ENCODE measurements at regions not wholly inside any gene's neighbourhood (a gene's known extent, or its start where the extent isn't known, plus 50 kb on each side); places are given as distances from the start of the nearest gene placed in this dataset.
"Not testable (repeated sequence)": the region's sequence is repeated elsewhere in the genome, so short reads cannot be mapped to it uniquely, and the experiment has no call there.

DNA sequence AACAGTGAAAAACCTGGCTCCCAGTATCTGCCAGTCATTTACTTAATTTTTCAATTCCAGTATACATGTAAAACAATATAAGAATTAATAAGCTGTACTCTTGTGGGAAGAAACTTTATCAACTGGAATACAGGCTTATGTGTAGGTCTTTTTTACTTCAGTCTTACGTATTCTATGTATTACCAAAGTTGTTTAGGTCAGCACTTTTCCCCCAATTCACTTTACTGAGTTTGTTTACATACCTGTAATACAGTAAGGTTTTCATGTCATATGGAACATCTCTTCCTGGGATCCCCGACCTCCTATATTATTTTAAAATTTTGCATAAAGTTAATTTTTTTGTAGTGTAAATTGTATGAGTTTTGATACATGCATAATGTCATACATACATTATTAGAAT lies 181.8 kb upstream of the OLFM3 start:
- no peak for FAIRE-seq
- DNase-seq (ENCODE audit: low spot score): no peak

DNA sequence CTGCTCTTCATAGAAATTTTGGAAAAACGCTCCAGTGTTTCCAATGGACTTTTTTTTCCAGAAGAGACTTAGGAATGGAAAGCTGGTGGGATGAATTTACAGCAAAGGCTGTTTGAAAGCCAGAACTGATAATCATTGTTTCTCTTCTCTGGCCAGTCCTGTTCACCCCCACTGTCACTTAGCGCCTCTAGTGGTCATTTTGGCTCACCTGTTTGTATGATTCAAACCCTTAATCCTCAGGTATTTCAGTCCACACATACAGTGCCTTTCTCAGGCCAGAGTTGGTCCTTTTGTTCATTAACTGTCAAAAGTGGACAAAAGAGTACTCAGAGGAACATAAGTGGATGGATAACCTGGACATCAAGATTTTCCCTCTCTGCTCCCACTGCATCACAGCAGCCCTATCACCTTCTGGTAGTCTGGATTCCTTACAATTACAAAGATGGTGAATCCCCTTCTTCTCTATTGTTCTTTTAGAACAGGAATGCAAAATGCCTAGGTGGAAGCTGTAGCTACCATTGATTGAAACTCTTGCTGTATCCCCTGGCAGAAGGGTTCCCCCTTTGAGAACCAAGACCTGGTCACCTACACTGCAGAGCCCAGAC lies 177.6 kb upstream of the OLFM3 start:
- FAIRE-seq: no peak
- DNase-seq (ENCODE audit: low spot score): no peak

DNA sequence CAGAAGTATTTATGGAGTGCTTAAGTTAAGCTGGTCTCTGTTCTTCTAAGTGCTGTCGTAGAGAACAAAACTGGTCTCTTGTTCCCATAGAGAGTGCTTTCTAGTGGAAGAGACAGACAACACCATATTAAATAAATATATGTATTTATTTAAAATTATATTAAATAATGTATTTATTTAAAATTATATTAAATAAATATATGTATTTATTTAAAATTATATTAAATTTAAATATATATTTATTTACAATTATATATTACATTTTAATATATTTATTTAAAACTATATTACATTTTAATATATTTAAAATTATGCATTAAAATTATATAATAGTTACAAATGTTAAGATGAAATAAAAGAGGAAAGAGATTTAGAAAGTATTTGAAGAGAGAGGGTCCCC lies 175.5 kb upstream of the OLFM3 start:
- peak; percentile 95 for FAIRE-seq
- DNase-seq (ENCODE audit: low spot score): no peak

DNA sequence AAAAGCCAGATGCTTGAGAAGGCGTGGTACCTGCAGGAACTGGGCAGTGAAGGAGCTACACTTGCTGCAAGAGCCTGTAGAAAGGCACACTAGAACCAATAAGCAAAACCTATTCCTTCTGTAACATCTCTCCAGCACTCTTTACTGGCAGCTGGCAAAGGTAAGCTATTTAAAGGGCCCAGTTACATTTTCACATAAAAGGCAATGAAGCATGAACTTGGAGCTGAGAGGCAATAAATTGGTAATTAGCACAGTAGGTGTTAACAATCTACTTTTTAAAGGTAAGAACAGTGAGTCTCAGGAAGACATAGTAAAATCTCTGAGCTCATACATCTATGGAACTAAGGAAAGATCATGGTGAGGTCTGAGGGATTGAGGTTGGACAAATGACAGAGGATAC lies 167.1 kb upstream of the OLFM3 start:
- DNase-seq (ENCODE audit: low spot score): no peak
- no peak for FAIRE-seq

DNA sequence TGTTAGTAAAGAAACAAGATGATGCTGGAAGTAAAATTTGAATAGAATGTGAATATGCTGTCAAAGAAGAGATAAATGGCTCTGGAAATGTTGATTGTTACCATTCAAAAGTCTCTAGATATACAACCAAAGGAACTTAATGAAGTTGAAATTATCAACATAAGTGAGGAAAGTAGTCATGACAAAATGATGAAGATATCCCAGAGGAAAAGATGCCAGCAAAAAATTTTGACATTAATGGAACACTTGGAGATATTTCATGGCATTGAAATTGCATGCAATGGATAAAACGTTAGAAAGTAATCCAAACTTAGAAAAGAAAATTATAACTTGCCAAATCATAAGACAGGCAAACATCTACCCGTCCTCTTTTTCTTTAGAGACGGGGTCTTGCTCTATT lies 154.5 kb upstream of the OLFM3 start:
- DNase-seq (ENCODE audit: low spot score) (no peak), FAIRE-seq (no peak)

DNA sequence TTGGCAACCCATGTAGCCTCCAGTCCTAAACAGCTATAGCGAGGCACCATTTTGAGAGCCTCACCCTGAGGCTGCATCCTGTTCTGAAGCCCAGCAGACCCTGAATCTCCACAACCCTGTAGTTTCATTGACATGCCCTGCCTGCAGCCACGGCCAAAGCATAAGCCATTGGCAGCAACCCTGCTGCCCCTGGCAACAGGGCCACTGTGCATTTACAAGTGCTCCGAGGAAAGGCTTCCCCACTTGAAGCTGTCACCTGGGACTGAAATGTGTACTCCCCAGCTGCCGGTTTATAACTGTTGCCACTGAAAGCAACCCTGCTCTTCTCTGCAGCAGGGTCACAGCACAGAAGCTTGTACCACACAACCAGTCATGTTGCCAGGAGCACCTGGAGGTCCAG lies 124.2 kb upstream of the OLFM3 start:
- FAIRE-seq: no peak
- no peak for DNase-seq (ENCODE audit: low spot score)

DNA sequence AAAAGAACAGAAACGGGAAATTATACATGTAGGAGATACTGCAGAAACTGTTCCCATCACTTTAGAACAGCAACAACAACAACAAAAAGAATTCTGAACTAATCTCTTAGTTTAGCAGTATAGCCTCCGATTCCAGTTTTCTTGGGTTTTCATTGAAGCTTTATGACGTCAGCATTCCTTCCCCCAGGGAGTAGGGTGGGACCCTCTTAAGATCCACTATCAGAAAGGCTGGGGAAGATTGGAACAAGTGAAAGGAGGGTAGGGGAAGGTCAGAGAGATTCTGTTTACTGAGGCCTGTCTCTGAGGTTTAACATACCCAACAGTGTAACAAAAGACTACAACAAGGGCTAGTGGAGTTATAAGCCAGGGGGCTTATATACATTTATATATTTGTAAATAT lies 121.4 kb upstream of the OLFM3 start:
- FAIRE-seq (no peak), DNase-seq (ENCODE audit: low spot score) (no peak)

DNA sequence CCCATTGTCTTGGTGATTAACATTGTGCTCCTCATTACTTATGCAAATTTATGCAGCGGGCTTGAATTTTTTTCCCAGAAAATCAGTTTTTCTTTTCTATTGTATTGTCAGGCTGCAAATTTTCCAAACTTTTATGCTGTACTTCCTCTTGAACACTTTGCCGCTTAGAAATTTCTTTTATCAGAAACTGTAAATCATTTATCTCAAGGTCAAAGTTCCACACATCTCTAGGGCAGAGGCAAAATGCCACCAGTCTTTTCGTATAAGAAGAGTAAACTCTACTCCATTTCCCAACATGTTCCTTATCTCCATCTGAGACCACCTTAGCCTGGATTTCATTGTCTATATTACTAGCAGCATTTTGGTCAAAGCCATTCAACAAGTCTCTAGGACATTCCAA lies 113.9 kb upstream of the OLFM3 start:
- DNase-seq (ENCODE audit: low spot score) (no peak), FAIRE-seq (no peak)

DNA sequence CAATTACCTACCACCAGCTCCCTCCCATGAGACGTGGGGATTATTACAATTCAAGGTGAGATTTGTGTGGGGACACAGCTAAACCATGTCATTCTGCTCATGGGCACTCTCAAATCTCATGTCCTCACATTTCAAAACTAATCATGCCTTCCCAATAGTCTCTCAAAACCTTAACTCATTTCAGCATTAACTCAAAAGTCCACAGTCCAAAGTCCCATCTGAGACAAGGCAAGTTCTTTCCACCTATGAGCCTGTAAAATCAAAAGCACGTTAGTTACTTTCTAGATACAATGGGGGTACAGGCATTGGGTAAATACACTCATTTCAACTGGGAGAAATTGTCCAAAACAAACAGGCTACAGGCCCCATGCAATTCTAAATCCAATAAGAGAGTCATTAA lies 112.8 kb upstream of the OLFM3 start:
- DNase-seq (ENCODE audit: low spot score); FAIRE-seq: not testable (repeated sequence)

DNA sequence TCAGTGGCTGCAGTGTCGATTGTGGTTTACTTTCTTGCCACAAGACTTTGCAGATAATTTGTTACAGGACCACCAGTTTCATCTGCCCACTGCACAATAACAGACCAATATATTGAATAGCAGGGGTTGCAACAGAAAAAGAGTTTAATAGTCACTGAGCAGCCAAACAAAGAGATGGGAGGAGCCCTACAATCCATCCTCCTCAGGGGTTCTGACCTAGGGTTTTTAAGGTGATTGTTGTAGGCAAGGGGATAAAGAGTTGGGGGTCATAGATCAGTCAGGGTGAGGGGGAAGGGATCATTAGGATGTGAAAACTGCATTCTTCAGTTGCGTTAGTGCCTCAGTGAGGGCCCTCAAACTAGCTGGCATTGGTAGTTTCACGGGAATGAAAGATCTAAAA lies 110.7 kb upstream of the OLFM3 start:
- DNase-seq (ENCODE audit: low spot score): no peak
- FAIRE-seq: no peak

DNA sequence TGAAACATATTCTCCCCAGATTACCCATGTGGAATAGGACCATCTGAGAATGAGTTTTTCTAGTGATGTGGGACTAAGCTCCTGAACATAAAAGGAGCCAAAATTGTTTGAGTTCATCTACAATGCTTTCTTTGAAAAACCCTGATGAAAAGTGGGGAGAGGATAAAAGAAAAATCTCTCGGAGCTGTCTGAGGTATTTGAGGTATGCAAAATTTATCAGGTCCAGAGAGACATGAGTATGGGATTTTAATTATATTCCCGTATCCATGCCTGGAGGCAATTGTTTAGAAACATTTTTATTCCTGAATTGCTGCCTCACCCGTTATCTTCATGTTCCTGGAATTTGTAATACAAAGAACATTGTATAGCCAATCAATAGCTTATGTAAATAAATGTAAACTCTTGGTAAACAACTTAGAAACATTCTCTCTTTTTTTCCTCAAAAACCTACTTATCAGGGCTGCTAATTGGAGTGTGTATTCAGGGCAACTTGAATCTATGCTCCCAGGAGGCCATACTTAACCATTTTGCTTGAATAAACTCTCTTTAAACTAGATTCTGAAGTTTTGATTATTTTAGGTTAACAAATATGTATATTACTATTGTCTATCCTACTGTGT lies 109.3 kb upstream of the OLFM3 start:
- DNase-seq (ENCODE audit: low spot score) (no peak), FAIRE-seq (no peak)

DNA sequence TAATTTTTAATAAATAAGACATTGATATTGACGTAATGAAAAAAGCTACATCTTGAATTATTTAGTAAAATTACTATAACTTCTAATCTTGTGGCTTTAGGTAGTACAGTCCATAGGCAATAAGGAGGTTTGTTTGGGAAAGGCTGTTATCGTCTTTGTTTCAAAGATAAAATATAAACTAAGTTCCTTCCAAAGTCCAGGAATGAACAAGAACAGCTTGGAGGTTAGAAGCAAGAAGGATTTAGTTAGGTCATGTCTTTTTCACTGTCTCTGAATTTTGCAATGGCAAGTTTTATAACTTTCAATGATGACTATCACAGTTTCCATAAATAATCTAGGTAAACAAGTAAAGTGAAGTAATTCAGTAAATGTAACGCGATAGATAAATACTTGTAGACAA lies 106.9 kb upstream of the OLFM3 start:
- no peak for DNase-seq (ENCODE audit: low spot score)
- FAIRE-seq: no peak

DNA sequence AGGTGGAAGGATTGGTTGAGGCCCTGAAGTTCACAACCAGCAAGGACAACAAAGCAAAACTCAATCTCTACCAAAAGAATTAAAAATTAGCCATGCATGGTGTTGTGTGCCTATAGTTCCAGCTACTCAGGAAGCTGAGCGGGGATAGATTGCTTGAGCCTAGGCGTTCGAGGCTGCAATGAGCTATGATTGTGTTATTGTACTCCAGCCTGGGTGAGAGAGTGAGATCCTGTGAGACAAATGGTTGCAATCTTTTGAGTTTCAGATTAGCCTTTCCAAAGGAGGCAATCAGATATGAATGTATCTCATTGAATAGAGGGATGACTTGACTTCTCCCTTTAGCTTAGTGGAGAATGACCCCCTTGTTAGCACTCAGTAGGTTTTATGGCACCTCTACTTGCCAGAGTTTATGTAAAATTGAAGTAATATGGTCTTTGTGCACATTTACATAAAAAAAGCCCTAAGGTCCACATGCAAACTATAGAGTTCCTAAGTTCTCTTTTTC lies 105.6 kb upstream of the OLFM3 start:
- no peak for FAIRE-seq

DNA sequence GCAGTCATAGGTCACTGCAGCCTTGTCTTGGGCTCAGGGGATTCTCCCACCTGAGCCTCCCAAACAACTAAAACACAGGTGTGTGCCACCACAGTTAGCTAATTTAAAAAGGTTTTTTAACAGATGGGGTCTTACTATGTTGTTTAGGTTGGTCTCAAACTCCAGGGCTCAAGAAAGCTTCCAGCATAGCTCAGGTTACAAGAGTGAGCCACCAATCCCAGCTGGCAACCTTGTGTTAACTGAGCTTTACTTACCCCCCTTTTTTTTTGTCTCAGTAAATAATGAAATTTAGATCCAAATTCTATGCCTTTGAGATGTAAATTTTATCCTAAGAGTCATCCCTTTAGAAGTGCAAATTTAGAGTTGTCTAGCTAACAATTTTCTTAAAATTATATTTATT lies 103.9 kb upstream of the OLFM3 start:
- no peak for DNase-seq (ENCODE audit: low spot score)
- FAIRE-seq: no peak

More for the DNA sequence above, 105.6 kb upstream of the OLFM3 start:
- no peak for DNase-seq (ENCODE audit: low spot score)

DNA sequence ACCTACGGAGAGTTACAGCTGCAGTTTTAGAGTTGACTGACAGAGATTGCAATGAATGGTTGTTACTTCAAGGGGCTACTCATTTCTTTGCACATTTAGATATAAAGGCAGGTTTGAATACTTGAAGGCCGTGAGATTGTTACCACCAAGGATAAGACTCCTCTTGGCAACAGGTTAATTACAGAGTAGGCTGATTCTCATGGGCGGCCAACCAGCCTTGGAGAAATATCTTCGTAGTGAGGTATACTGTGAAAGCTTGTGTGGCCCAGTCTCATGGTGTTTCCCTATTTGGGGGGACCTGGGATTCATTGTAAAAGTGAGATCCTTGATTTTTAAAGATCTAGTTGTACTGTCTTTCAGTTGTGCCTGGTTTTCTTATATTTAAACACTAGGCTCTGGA lies 103.2 kb upstream of the OLFM3 start:
- DNase-seq (ENCODE audit: low spot score): peak; percentile 35
- no peak for FAIRE-seq

DNA sequence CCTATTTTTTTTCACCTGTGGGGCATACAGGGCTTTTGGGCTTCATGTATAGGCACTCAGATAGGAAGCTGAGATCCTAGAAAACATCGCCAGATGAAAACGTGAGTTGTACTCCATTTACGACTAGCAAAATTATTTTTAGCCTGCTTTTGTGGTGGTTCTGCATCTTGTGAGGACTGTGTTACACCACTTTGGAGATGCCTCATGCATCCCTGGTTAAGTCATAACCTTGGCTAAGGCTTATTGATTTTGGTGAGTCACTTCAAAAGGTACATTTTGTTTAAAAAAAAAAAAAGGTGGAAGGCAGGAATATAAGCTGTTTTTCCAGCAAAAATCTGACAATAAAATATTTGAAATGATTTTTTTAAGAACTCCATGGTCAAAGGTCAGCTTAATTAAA lies 101.8 kb upstream of the OLFM3 start:
- DNase-seq (ENCODE audit: low spot score): no peak

DNA sequence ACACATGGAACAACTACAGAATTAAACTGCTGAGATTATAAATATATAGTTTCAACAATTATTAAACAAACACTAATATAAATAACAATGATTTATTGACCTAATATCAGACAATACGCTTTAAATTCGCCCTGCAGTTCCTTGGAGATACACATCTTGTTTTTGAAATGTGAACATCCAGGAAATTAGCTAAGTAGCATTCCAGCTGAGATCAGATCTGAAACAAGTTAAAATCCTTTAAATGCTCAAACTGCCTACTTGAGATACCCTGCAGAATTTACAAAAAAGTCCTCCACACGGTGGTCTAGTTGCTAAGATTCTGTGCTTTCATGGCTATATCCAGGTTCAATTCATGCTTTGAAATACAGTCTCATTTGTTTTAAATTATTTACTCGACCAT lies 101.4 kb upstream of the OLFM3 start:
- DNase-seq (ENCODE audit: low spot score): no peak
- no peak for FAIRE-seq

More for the DNA sequence above, 101.8 kb upstream of the OLFM3 start:
- no peak for FAIRE-seq

DNA sequence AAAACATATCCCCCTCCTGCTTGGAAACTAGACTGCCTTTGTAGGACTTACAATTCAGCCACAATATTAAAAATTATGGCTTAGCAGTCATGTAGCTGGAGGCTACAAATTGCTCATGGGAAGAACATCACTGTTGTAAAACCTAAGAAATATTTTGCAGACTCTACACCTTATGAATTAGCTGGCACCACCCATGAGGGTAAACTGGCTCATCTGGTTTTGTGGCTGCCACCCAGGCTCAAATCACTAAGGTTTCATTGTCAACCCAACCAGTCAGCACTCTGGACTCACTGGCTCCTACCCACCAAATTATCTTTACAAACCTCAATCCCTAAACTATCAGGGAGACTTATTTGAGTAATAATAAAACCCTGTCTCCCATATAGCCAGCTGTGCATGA lies 100.7 kb upstream of the OLFM3 start:
- no peak for DNase-seq (ENCODE audit: low spot score)
- FAIRE-seq: no peak

DNA sequence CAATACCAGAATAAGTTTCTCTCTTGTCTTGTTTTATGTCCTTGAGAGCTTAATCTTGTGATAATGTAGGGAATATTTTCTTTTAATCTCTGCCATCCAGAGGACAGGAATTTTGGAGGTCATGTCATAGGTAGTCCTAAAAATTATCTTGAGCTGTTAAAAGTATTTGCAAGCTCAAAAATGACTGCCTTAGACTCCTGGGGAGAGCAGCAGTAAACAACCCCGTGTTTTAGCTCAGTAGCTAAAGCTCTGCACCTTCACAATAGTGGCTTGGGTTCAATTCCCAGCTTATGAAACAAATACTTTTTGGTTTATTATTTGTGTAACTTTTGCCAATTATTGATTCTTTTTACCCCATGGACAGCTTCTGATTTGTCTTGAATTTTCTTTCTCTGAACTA lies 99.4 kb upstream of the OLFM3 start:
- FAIRE-seq (no peak), DNase-seq (ENCODE audit: low spot score) (no peak)

DNA sequence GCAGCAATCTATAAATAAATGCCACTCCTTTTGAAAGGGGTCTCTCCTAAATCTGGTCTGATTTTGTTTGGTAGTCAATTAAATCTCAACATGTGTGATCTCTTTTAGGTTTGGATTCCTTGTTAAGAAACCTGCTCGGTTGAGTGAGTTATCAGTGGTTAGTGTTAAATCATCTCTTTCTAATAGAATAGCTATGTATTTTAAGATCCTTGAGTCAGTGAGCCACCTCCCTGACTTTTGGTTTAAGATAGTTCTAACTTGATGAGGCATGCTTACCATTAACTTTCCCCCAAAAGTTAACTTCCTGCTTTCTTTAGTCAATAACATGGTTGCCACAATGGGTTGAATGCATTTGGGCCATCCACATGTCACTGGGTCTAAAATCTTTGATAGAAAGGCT lies 93.1 kb upstream of the OLFM3 start:
- DNase-seq (ENCODE audit: low spot score) (no peak), FAIRE-seq (no peak)

DNA sequence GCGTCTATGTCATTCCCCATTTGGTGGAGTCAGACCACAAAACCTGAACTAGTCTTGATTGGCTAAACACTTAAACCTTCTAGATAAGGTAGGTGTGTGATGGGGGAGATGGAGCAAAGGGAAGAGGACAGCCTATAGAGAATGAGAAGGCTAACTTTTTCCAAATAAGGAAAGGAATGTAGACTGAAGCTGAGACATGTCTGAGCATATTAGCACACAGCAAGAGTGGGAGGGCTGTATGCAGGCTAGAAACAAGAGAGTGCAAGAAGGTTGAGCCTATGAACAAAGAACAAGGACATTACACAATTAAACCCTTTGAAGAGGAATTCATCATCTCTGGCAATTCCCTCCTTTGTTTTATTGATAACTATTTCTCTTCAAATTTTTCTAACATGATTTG lies 89.2 kb upstream of the OLFM3 start:
- no peak for FAIRE-seq

DNA sequence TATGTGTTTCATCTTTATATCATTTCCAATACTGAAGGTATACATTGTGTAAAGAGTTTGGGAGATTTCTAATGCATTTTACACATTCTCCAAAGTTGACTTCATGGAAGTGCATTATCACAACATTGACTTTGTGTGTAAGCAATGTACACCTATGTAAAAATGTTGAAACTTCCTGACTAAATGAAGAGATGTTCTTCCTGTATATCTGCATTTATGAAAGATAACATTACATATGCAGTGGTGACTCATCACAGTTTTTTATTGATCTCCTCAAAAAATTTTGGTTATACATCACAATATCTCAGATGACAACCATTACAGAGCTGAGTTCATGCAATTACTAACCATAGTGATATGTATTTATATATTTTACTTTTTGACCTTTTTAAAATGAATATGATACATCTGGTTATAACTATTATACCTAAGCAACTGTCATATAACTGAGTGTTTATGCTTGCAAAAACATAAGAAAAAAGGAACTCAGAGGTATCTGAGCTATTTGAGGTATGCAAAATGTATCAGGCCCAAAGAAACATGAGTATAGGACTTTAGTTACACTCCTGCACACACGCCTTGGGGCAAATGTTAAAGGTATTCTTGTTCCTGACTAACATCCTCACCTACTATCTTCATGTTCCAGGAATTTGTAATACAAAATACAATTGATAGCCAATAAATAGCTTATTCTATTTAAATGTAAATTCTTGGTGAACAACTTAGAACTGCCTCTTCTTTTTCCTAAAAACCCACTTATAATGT lies 88.2 kb upstream of the OLFM3 start:
- FAIRE-seq (no peak), DNase-seq (ENCODE audit: low spot score) (no peak)

More for the DNA sequence above, 89.2 kb upstream of the OLFM3 start:
- DNase-seq (ENCODE audit: low spot score): no peak

DNA sequence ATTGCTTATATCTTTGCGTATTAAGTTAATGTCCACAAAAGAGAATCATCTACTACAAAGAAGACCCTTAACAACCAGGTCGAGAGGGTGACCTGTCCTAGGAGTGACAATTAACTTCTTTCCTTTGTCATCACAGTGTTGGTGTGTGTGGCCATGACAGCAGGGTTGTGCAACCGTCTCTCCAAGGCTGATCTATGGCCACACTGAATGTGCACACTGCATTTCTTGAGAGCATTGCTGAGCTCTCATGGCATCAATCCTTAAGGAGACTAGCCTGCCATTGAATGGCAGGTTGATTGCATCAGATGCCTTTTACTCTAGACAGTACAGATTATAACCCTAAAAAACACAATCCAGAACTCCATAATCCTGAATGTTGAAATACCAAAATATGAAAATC lies 86.5 kb upstream of the OLFM3 start:
- FAIRE-seq: no peak
- no peak for DNase-seq (ENCODE audit: low spot score)

Measured in RCC 7860 (cell line).